ENCODE measurements at regions not wholly inside any gene's neighbourhood (a gene's known extent, or its start where the extent isn't known, plus 50 kb on each side); places are given as distances from the start of the nearest gene placed in this dataset.
"Not testable (repeated sequence)": the region's sequence is repeated elsewhere in the genome, so short reads cannot be mapped to it uniquely, and the experiment has no call there.

DNA sequence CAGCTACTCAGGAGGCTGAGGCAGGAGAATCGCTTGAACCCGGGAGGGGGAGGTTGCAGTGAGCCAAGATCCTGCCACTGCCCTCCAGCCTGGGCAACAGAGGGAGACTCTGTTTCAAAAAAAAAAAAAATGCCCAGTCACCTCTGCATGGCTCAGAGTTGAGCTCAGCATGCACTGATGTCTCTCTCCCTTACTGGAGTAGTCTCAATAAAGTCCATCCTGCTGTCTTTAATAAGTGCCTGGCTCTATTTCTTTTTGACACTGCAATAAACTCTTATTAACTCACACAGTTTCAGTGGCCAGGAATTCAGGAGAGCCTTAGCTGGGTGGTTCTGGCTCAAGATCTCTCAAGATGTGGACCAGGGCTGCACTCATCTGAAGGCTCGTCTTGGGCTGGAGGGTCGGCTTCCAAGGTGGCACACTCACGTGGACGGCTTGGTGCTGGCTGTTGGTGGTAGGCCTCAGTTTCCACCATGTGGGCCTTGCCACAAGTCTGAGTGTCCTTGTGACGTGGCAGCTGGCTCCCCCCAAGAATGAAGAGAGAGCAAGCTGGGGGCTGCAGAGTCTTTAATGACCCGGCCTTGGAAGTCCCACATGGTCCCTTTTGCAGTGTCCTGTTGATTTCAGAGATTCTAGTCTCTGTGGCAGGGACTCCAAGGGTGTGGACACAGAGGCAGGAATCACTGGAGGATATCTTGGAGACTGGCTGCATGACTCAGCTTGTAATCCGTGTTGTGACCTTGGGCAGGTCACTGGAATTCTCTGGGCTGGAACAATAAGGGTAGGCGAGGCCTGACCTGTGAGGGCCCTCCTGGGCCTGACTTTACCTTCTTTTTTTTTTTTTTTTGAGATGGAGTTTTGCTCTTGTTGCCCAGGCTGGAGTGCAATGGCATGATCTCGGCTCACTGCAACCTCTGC, 85.9 kb upstream of the KMT2C start:
- no peak for TF ChIP-seq CTCF (IDR thresholded peaks at IDR 0.05; ENCODE audit: extremely low read depth, missing control alignments)
- DNase-seq (ENCODE audit: low spot score) = no peak

DNA sequence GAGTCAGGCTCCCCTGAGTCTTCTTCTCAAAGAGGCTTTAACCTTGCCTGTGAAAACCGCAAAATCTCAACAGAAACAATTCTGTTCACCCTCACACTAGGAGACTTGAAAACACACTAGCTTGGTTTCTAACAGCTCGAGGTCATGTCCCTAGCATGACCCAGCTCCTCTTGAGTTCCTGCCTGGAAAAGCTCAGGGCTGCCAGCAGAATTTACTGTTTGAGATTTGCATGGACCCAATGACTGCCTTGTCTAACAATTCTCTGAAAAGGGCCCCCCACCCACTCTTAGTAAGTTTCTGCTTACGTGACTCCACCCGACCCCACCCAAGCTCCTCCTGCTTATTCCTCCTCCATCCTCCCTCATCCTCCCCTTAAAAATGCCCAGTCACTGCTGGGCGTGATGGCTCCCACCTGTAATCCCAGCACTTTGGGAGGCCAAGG, 85.1 kb upstream of the KMT2C start:
- TF ChIP-seq CTCF (IDR thresholded peaks at IDR 0.05; ENCODE audit: extremely low read depth, missing control alignments) = no peak
- no peak for DNase-seq (ENCODE audit: low spot score)

- no peak for TF ChIP-seq CTCF (IDR thresholded peaks at IDR 0.05; ENCODE audit: extremely low read depth, missing control alignments)
- no peak for DNase-seq (ENCODE audit: low spot score)
These were observed 83.5 kb upstream of the KMT2C start for GRCh38 chr7:152519290-152519689.

DNA sequence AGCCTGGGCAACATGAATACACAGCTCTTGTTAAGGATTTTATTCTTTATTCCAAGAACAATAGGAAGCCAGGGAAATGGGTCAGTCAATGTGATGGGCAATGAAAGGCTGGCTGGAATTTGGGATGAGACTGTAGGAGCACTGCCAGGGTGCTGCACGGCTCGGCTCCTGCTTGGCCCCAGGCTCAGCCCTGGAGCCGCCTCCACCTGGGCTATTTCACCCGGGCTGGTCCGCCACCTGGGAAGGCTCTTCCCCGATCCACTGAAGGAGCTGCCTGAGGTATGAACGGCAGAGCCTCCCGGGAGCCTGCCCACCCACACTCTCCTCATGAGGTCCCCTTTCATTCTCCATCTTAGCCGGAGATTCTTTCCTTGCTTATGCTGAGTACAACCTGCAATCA, 80.4 kb upstream of the KMT2C start:
- TF ChIP-seq CTCF (IDR thresholded peaks at IDR 0.05; ENCODE audit: extremely low read depth, missing control alignments) = no peak
- DNase-seq (ENCODE audit: low spot score) = no peak

- DNase-seq (ENCODE audit: low spot score) = not testable (repeated sequence)
These were observed 79.6 kb upstream of the KMT2C start for GRCh38 chr7:152515266-152515950.

GRCh38 chr7:152514771-152515105, 78.9 kb upstream of the KMT2C start:
- no peak for DNase-seq (ENCODE audit: low spot score)
- no peak for TF ChIP-seq CTCF (IDR thresholded peaks at IDR 0.05; ENCODE audit: extremely low read depth, missing control alignments)

DNA sequence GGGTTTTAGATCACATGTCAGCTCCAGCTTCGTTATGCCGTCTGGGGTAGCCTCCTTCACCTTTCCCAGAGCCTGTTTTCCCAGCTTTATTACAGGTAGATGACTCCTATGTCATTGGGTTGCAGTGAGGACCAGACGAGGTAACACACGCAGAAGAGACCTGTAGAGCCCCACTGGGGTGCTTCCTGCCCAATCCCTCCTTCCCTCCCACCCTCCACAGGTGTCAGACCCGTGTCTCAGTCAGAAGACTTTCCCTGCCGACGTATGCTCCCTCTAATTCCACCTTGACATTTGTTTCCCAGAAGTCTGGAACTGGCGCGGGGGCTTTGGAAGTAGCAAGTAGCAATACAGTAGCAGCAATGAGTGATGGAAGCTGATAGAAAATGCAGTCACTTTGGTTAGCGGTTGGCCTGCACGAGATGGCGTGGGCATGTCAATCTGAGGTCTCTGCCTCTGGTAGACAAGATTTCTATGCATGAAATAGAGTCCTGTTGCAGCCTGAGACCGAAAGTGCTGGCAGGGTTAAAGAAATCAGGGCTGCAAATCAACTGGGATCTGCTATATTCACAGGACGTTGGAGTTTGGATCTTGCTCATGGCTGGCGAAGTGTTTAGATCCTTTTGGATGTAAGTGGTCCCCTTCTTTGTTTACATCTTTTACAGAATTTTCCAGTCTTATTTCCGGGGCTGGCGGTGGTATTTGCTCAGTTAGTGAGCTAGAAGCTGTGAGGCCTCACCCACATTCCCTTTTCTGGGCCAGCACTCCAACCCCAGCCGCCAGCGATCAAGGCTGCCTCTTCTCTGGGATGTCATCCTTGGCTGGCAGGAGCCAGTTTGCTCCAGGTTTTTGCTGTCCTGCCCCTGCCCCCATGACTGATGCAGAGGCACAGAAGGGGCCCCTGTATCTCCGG, 78.3 kb upstream of the KMT2C start:
- TF ChIP-seq CTCF (IDR thresholded peaks at IDR 0.05; ENCODE audit: extremely low read depth, missing control alignments) = no peak
- no peak for DNase-seq (ENCODE audit: low spot score)
